A549 (cell line): ENCODE measurements at regions not wholly inside any gene's neighbourhood (a gene's known extent, or its start where the extent isn't known, plus 50 kb on each side); places are given as distances from the start of the nearest gene placed in this dataset.

Experiments used
- ATAC-seq, 2 experiments: fragments of 200-7000 bp in 1 of 2; fragments of >200 bp in 1 of 2; cut with Nextera tagmentation in 1 of 2; cut with Tn5 transposase in 1 of 2; 3 replicates each; pipeline versions ENCODE4 v1.8.0 to v1.9.1; 2018 to 2020; ENCODE audit warnings: mild to moderate bottlenecking in 1 of 2, moderate library complexity in 1 of 2
- CTCF ChIA-PET: fragments of 300-600 bp; sonication (Branson Sonifier 250); formaldehyde crosslinking; extraction: SDS; loops from one replicate; lab custom pipeline; 2021; ENCODE audit warnings: antibody characterized with exemption, inconsistent platforms; lab: Yijun Ruan, JAX
- POLR2A ChIA-PET: fragments of 350-600 bp; formaldehyde crosslinking; extraction: SDS; loops from one replicate; lab custom pipeline; 2021; ENCODE audit warnings: antibody characterized with exemption, inconsistent platforms; lab: Yijun Ruan, JAX
- DNase-seq, 2 experiments: peaks; one replicate each; pipeline versions ENCODE4 v3.0.0 to v3.0.0-alpha.2; 2011 to 2016; ENCODE audit warnings: low read depth in 1 of 2, low spot score in 1 of 2
- FAIRE-seq: peaks from 2 replicates; lab custom pipeline; 2011; peaks lifted over from hg19 to GRCh38; lab: Jason Lieb, UNC
- H3K27ac ChIP-seq, 2 experiments: fragments of >200 bp; sonication (Bioruptor Twin); formaldehyde crosslinking; 3 replicates each; pipeline ENCODE4 v1.5.1; 2016 to 2017
- H3K4me1 ChIP-seq: fragments of >200 bp; sonication (Bioruptor Twin); formaldehyde crosslinking; 3 replicates; pipeline ENCODE4 v1.6.1; 2016
- H3K4me2 ChIP-seq: fragments of >200 bp; sonication (Bioruptor Twin); formaldehyde crosslinking; 3 replicates; pipeline ENCODE4 v1.6.1; 2016
- H3K4me3 ChIP-seq: fragments of >200 bp; sonication (Bioruptor Twin); formaldehyde crosslinking; 3 replicates; pipeline ENCODE4 v1.5.1; 2016
- H3K9me3 ChIP-seq: fragments of >200 bp; sonication (Bioruptor Twin); formaldehyde crosslinking; 3 replicates; pipeline ENCODE4 v1.6.1; 2016
- ATOH8 ChIP-seq: fragments of 250-450 bp; sonication (Bioruptor Pico); IDR thresholded peaks from 2 replicates; pipeline ENCODE4 v1.5.0; 2020; ENCODE audit warnings: low read depth, mild to moderate bottlenecking, moderate library complexity
- BHLHE40 ChIP-seq: IDR thresholded peaks from 2 replicates; pipeline ENCODE4 v1.6.1; 2012; ENCODE audit warnings: low read depth, low read length, inconsistent platforms
- CEBPB ChIP-seq, 2 experiments: fragments of >200 bp in 1 of 2; sonication (Bioruptor Twin) in 1 of 2; formaldehyde crosslinking in 1 of 2; IDR thresholded peaks; 2 replicates each; pipeline ENCODE4 v1.6.1; 2012 to 2016
- CHD2 ChIP-seq: fragments of 150-350 bp; IDR thresholded peaks from 2 replicates; pipeline ENCODE4 v1.6.1; 2014; ENCODE audit warnings: low read length; ENCODE audit not compliant: partially characterized antibody
- EHF ChIP-seq: fragments of 250-450 bp; sonication (Bioruptor Pico); IDR thresholded peaks from 2 replicates; pipeline ENCODE4 v1.5.0; 2020; ENCODE audit warnings: mild to moderate bottlenecking
- EP300 ChIP-seq, 2 experiments: fragments of >200 bp; sonication (Bioruptor Twin); formaldehyde crosslinking; IDR thresholded peaks; 2 replicates in 1 of 2; 3 replicates in 1 of 2; pipeline ENCODE4 v1.6.1; 2016 to 2017
- ESRRA ChIP-seq: fragments of 150-350 bp; IDR thresholded peaks from 2 replicates; pipeline ENCODE4 v1.6.1; 2014; ENCODE audit warnings: mild to moderate bottlenecking, low read length, borderline replicate concordance
- FOSL2 ChIP-seq, 2 experiments: fragments of 450-650 bp in 1 of 2; fragments of >200 bp in 1 of 2; sonication (Bioruptor Twin) in 1 of 2; formaldehyde crosslinking; IDR thresholded peaks; 2 replicates each; pipeline versions ENCODE4 v1.5.0 to v1.6.1; 2016 to 2020; ENCODE audit warnings: mild to moderate bottlenecking in 1 of 2, moderate library complexity in 1 of 2
- GATA3 ChIP-seq: IDR thresholded peaks from 2 replicates; pipeline ENCODE4 v1.6.1; 2012; ENCODE audit warnings: borderline replicate concordance
- HDAC2 ChIP-seq: fragments of 200-600 bp; sonication (generic); IDR thresholded peaks from 2 replicates; pipeline ENCODE4 v1.6.1; 2016
- HES2 ChIP-seq: fragments of >200 bp; sonication (Bioruptor Twin); formaldehyde crosslinking; IDR thresholded peaks from 2 replicates; pipeline ENCODE4 v1.6.1; 2016
- HOXA7 ChIP-seq: fragments of 250-450 bp; sonication (Bioruptor Pico); IDR thresholded peaks from 2 replicates; pipeline ENCODE4 v1.5.0; 2020; ENCODE audit warnings: mild to moderate bottlenecking, moderate library complexity
- HOXB5 ChIP-seq: fragments of 250-450 bp; sonication (Bioruptor Pico); IDR thresholded peaks from 2 replicates; pipeline ENCODE4 v1.5.0; 2020; ENCODE audit warnings: mild to moderate bottlenecking, moderate library complexity
- JUNB ChIP-seq: fragments of >200 bp; sonication (Bioruptor Twin); formaldehyde crosslinking; IDR thresholded peaks from 2 replicates; pipeline ENCODE4 v1.6.1; 2016
- MAFK ChIP-seq: fragments of 450-650 bp; IDR thresholded peaks from 2 replicates; pipeline ENCODE4 v1.6.1; 2014; ENCODE audit not compliant: partially characterized antibody
- PHF8 ChIP-seq: fragments of 200-600 bp; sonication (generic); IDR thresholded peaks from 2 replicates; pipeline ENCODE4 v1.6.1; 2016; ENCODE audit warnings: low read depth, mild to moderate bottlenecking, antibody characterized with exemption, moderate library complexity, borderline replicate concordance
- RAD21 ChIP-seq, 2 experiments: fragments of >200 bp in 1 of 2; sonication (Bioruptor Twin) in 1 of 2; formaldehyde crosslinking in 1 of 2; IDR thresholded peaks in 1 of 2; conservative IDR thresholded peaks in 1 of 2; 2 replicates in 1 of 2; 3 replicates in 1 of 2; pipeline ENCODE4 v1.6.1; 2012 to 2018; ENCODE audit warnings: inconsistent platforms in 1 of 2
- RCOR1 ChIP-seq: fragments of 150-350 bp; IDR thresholded peaks from 2 replicates; pipeline ENCODE4 v1.6.1; 2014; ENCODE audit warnings: antibody characterized with exemption, low read length, low read depth
- REST ChIP-seq: fragments of 200-600 bp; sonication (generic); IDR thresholded peaks from 2 replicates; pipeline ENCODE4 v1.6.1; 2016; ENCODE audit warnings: antibody characterized with exemption, mild to moderate bottlenecking, moderate library complexity
- RNF2 ChIP-seq: fragments of 200-600 bp; sonication (generic); IDR thresholded peaks from 2 replicates; pipeline ENCODE4 v1.6.1; 2016; ENCODE audit warnings: low read depth, mild to moderate bottlenecking, antibody characterized with exemption, moderate library complexity, borderline replicate concordance
- SMC3 ChIP-seq: fragments of >200 bp; sonication (Bioruptor Twin); formaldehyde crosslinking; IDR thresholded peaks from 3 replicates; pipeline ENCODE4 v1.6.1; 2018; ENCODE audit warnings: inconsistent platforms
- USF2 ChIP-seq: fragments of 450-650 bp; IDR thresholded peaks from 2 replicates; pipeline ENCODE4 v1.6.1; 2014; ENCODE audit warnings: antibody characterized with exemption
- ZC3H11A ChIP-seq: fragments of 450-650 bp; IDR thresholded peaks from 2 replicates; pipeline ENCODE4 v1.6.1; 2014; ENCODE audit warnings: antibody characterized with exemption, mild to moderate bottlenecking
- ZNF302 ChIP-seq: fragments of 250-450 bp; sonication (Bioruptor Pico); IDR thresholded peaks from 2 replicates; pipeline ENCODE4 v1.9.0; 2021; ENCODE audit warnings: inconsistent platforms, mild to moderate bottlenecking, moderate library complexity
- ZSCAN20 ChIP-seq: fragments of 250-450 bp; sonication (Bioruptor Pico); IDR thresholded peaks from 2 replicates; pipeline ENCODE4 v1.8.0; 2022; ENCODE audit warnings: mild to moderate bottlenecking, moderate library complexity
- WGBS: methylation state at CpG from one replicate; pipeline ENCODE4 v1.1.6; 2017; ENCODE audit errors: missing lambda C conversion rate; 5-methylcytosine and 5-hydroxymethylcytosine counted together
- TF ChIP-seq, protein P1 (sequence below): fragments of 250-450 bp; sonication (Bioruptor Pico); IDR thresholded peaks from 2 replicates; pipeline ENCODE4 v1.5.0; 2021; ENCODE audit warnings: mild to moderate bottlenecking, moderate library complexity, borderline replicate concordance
- TF ChIP-seq, protein P2 (sequence below): fragments of >200 bp; sonication (Bioruptor Twin); formaldehyde crosslinking; IDR thresholded peaks from 3 replicates; pipeline ENCODE4 v1.5.1; 2016

DNA sequence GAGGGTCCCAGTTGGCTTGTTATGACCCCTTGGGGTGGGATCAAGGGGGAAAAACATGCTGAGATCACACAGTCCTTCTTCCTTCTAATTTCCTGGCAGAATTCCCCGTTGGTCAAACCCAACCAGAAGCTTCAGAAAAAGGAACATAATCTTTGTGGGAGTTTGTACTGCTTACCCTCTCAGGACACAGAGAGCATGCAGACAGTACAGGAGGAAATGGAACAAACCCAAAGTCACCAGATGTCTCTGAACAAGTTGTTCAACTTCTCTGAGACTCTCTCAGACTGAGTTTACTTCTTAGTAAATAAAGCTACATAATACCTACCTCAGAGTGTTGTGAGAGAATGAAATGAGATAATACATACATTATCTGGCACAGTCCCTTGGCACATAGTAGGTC is 181.1 kb upstream of the TSHZ2 start:
- no peaks in the 10 kb centered on the region for H3K4me1 ChIP-seq
- no peak overlapping the region for H3K27ac ChIP-seq
- FAIRE-seq (no peak), DNase-seq (no peak)
- 0% methylated on average over 1 of the region's 1 CpG for WGBS
- POLR2A ChIA-PET, result no interaction called here
- no peak overlapping the region for H3K4me2 ChIP-seq
- H3K4me3 ChIP-seq, result no peak overlapping the region
- CTCF ChIA-PET, result no interaction called here
- H3K9me3 ChIP-seq, result no peaks in the 10 kb centered on the region
- TF ChIP-seq HOXB5 (CRISPR knock-in tag) (no peak), USF2 (no peak), PHF8 (no peak)
- TF ChIP-seq, all 56 proteins: peak for 0
- no peak for ATAC-seq

DNA sequence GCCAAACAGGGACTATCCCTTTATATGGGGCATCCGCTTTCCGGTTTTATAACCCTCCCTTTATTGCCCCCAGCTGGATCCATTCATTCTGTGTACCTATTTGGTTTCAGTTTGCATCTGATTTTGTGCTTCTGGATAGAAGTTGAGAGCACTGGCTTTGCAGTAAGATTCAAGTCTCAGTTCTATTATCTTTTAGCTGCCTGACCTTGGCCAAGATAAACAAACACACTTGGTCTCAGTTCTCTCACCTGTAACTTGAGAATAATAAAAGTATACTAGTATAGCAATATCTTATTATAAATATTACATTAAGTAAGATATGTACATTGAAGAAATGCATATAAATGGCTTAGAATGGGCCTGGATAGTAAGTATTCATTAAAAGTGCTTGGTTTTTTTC is 182.4 kb upstream of the TSHZ2 start:
- Histone ChIP-seq H3K4me2 (no peak overlapping the region), H3K4me3 (no peak overlapping the region), H3K4me1 (no peaks in the 10 kb centered on the region), H3K9me3 (no peaks in the 10 kb centered on the region), H3K27ac (no peak overlapping the region)
- TF ChIP-seq CHD2, result no peak
- TF ChIP-seq SMC3, result no peak
- no peak for TF ChIP-seq RAD21 (conservative IDR thresholded peaks at IDR 0.05 in 1 of 2, IDR thresholded peaks at IDR 0.05 in 1 of 2)
- TF ChIP-seq REST, result no peak
- no peak for TF ChIP-seq CEBPB (IDR thresholded peaks at IDR 0.05)
- no peak for TF ChIP-seq ZSCAN20 (CRISPR knock-in tag)
- no peak for TF ChIP-seq ZNF302
- no peak for TF ChIP-seq FOSL2 (IDR thresholded peaks at IDR 0.05)
- no peak for TF ChIP-seq FOSL2 (CRISPR knock-in tag; IDR thresholded peaks at IDR 0.05)
- TF ChIP-seq GATA3, result no peak
- no peak for TF ChIP-seq BHLHE40
- ATAC-seq (no peak), FAIRE-seq (no peak), DNase-seq (no peak)
- WGBS, result 0% methylated on average over 2 of the region's 2 CpGs
- ChIA-PET POLR2A (no interaction called here), CTCF (interaction anchor here (0.6 kb wide), 1 partner anchor 532 kb away, joined by 3 read pairs; no protein-coding TSS in a partner anchor)

GRCh38 chr20:52787962-52788361 is 184.2 kb upstream of the TSHZ2 start:
- WGBS, result 14% methylated on average over 3 of the region's 3 CpGs
- no peak overlapping the region for H3K4me3 ChIP-seq
- FAIRE-seq (no peak), DNase-seq (no peak), ATAC-seq (no peak)
- ChIA-PET CTCF (no interaction called here), POLR2A (no interaction called here)
- no peaks in the 10 kb centered on the region for H3K9me3 ChIP-seq
- H3K4me1 ChIP-seq, result no peaks in the 10 kb centered on the region
- no peak overlapping the region for H3K4me2 ChIP-seq
- no peak overlapping the region for H3K27ac ChIP-seq
- TF ChIP-seq HOXA7 (CRISPR knock-in tag) (no peak), EP300 (IDR thresholded peaks at IDR 0.05) (no peak), MAFK (no peak), ESRRA (no peak), RNF2 (no peak), ATOH8 (CRISPR knock-in tag) (no peak), ZC3H11A (no peak), EHF (CRISPR knock-in tag) (no peak), HDAC2 (no peak), HES2 (no peak), JUNB (no peak), RCOR1 (no peak)
- TF ChIP-seq, protein P1, sequence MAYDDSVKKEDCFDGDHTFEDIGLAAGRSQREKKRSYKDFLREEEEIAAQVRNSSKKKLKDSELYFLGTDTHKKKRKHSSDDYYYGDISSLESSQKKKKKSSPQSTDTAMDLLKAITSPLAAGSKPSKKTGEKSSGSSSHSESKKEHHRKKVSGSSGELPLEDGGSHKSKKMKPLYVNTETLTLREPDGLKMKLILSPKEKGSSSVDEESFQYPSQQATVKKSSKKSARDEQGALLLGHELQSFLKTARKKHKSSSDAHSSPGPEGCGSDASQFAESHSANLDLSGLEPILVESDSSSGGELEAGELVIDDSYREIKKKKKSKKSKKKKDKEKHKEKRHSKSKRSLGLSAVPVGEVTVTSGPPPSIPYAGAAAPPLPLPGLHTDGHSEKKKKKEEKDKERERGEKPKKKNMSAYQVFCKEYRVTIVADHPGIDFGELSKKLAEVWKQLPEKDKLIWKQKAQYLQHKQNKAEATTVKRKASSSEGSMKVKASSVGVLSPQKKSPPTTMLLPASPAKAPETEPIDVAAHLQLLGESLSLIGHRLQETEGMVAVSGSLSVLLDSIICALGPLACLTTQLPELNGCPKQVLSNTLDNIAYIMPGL (CRISPR knock-in tag), result no peak
- TF ChIP-seq, protein P2, sequence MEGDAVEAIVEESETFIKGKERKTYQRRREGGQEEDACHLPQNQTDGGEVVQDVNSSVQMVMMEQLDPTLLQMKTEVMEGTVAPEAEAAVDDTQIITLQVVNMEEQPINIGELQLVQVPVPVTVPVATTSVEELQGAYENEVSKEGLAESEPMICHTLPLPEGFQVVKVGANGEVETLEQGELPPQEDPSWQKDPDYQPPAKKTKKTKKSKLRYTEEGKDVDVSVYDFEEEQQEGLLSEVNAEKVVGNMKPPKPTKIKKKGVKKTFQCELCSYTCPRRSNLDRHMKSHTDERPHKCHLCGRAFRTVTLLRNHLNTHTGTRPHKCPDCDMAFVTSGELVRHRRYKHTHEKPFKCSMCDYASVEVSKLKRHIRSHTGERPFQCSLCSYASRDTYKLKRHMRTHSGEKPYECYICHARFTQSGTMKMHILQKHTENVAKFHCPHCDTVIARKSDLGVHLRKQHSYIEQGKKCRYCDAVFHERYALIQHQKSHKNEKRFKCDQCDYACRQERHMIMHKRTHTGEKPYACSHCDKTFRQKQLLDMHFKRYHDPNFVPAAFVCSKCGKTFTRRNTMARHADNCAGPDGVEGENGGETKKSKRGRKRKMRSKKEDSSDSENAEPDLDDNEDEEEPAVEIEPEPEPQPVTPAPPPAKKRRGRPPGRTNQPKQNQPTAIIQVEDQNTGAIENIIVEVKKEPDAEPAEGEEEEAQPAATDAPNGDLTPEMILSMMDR, result no peak
